HG02571 (cell line): ENCODE measurements at regions not wholly inside any gene's neighbourhood (a gene's known extent, or its start where the extent isn't known, plus 50 kb on each side); places are given as distances from the start of the nearest gene placed in this dataset.
"Not testable (repeated sequence)": the region's sequence is repeated elsewhere in the genome, so short reads cannot be mapped to it uniquely, and the experiment has no call there.

ENCODE experiments used
- ATAC-seq: cut with Tn5 transposase; IDR thresholded peaks from one replicate; pipeline ENCODE4 v1.9.1; 2021; ENCODE audit warnings: mild to moderate bottlenecking, moderate library complexity; ENCODE audit not compliant: unreplicated experiment

DNA sequence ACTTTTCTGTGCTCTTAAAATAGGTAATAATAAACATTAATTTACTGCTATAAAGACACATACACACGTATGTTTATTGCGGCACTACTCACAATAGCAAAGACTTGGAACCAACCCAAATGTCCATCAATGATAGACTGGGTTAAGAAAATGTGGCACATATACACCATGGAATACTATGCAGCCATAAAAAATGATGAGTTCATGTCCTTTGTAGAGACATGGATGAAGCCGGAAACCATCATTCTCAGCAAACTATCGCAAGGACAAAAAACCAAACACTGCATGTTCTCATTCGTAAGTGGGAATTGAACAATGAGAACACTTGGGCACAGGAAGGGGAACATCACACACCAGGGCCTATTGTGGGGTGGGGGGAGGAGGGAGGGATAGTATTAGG, 97.4 kb upstream of the NR5A2 start:
- ATAC-seq, result not testable (repeated sequence)

DNA sequence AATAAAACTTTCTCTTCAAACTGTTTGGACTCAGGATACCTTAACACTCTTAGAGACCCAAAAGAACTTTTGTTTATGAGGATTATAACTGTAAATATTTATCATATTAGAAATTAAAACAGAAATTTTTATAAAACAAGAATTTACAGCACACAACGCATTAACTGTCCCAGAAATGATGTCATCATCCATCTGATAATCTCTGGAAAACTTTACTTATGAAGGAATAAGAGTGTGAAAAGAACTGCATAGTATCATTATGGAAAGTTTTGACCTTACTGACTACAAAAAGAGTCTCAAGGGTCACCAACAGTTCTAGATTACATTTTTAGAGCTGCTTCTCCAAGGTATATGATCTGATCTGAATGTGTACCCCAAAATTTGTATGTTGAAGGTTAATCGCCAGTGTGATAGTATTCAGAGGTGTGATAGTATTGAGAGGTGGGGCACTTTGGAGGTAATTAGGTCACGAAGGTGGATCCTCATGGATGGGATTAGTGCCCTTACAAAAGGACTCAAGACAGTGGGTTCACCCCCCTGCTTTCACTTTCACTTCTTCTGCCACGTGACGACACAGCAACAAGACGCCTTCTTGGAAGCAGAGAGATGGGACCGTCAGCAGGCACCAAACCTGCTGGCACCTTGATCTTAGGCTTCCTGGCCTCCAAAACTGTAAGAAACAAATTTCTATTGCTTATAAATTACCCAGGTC, 95.7 kb upstream of the NR5A2 start:
- no peak for ATAC-seq

GRCh38 chr1:199932462-199932861, 95.0 kb upstream of the NR5A2 start:
- ATAC-seq, result no peak

GRCh38 chr1:199936441-199936840, 91.1 kb upstream of the NR5A2 start:
- ATAC-seq, result no peak

DNA sequence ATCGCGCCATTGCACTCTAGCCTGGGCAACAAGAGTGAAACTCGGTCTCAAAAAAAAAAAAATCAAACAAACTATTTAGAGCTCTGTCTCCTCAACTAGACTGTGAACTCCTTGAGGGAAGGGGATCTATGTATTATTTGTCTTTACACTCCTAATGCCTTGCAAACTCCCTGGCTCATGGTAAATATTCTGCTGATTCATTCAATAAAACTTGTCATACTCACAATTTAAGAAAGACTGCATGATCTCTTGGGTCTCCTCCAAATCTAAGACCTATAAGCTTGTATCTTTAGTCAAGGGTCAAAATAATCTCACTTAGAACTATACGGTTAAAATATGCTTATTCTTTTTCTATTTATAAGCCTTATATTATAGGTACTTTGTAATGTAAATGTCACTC, 90.3 kb upstream of the NR5A2 start:
- no peak for ATAC-seq

DNA sequence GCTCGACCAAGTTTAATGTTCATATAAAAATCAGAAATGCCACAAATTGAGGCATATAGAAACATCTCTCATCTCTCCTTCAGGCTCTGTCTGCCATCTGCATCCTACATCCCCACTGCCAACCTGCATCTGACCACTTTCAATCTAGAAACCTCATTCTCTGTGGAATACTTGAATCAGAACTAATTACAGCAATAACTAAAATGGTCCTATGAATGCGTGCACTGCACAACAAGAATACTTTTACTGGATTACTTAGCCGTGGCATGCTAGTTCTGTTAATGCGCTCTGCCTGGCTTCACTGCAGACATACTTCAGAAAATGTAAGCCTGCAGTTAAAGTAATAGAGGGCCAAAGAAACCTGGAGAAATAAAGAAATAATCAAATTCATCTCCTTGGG, 89.8 kb upstream of the NR5A2 start:
- no peak for ATAC-seq

GRCh38 chr1:199944986-199945385, 82.5 kb upstream of the NR5A2 start:
- ATAC-seq, result no peak

DNA sequence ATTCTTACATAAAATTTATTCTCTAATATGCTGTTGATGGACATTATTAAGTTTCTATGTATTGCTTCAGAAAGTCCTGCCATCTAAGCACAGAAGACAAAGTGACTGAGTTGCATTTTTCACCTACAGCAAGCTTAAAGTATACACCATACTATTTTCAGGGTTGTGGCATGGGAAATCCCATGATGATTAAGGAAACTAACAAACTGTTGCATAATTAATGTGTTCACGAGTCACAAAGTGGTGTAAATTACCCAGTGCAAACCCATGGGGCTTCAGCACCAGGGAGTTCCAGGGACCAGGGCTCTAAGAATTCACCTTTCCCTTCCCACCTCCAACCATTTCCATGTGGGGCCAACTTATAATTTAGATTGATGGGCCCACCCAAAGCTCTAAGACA, 81.9 kb upstream of the NR5A2 start:
- no peak for ATAC-seq

DNA sequence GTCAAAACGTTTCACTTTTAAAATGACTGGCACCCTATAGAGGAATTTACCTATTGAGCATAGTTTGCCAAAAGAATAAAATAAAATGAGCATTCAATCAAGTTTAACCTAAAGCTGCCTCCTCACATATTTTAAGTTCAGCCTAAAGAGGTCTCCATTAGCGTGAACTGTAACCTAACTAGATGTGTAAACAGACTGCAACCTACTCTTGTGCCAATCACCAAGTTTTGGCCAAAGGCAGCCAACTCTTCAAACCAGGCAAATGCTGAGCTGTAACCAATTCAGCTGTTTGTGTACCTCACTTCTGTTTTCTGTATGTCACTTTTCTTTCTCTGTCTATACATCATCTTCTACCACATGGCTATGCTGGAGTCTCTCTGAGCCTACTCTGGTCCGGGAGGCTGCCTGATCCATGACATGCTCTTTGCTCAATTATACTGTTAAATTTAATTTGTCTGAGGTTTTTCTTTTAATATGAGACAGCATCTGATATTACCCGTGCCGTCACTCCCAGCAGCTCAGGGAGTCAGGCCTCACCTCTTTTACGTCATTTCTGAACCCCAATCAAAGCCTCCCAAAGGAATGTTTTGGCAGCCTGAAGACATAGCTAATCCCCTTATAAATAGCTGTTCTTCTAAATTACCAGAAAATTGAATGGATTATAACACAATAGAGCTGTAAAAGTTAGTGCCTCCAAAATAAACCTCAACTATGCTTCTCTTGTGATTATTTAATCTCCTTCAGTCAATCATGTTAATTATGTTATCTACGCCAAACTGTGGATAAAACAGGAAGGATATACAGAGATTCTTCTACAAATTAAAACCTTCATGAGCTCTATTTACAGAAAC, 81.0 kb upstream of the NR5A2 start:
- no peak for ATAC-seq

- no peak for ATAC-seq
Measured at GRCh38 chr1:199948587-199949280, 78.8 kb upstream of the NR5A2 start.

- not testable (repeated sequence) for ATAC-seq
Measured at GRCh38 chr1:199951005-199951404, 76.5 kb upstream of the NR5A2 start.

DNA sequence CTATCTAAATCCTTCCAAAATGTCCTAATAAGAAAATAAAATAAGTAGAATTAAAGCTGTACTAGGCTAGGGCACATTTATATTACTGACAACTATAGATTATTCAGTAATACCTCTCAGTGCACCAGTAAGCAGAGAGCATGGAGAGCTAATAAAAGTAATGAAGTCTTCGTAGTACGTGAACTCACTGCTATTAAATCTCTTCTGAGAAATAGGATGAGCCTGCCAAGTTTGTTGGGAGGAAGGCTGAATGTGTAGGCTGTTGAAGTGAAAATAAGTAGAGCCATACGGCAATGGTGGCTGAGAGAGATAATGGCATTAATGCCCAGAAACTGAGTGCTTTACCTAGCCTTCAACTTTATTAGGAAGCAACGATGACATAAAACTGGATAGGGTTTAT, 73.9 kb upstream of the NR5A2 start:
- ATAC-seq, result no peak

- ATAC-seq, result no peak
Measured at GRCh38 chr1:199954699-199955098, 72.8 kb upstream of the NR5A2 start.

- ATAC-seq, result no peak
Measured at GRCh38 chr1:199955235-199955634, 72.3 kb upstream of the NR5A2 start.

- ATAC-seq, result no peak
Measured at GRCh38 chr1:199956005-199956404, 71.5 kb upstream of the NR5A2 start.

GRCh38 chr1:199959033-199959774, 68.3 kb upstream of the NR5A2 start:
- no peak for ATAC-seq

DNA sequence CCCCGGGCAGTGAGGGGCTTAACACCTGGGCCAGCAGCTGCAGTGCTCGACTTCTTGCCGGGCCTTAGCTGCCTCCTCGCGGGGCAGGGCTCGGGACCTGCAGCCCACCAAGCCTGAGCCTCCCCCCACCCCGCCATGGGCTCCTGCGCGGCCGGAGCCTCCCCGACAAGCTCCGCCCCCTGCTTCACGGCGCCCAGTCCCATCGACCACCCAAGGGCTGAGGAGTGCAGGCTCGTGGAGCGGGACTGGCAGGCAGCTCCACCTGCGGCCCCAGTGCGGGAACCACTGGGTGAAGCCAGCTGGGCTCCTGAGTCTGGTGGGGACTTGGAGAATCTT, 67.8 kb upstream of the NR5A2 start:
- no peak for ATAC-seq

GRCh38 chr1:199970125-199970524, 57.4 kb upstream of the NR5A2 start:
- ATAC-seq, result no peak

GRCh38 chr1:199976496-199977144, 50.9 kb upstream of the NR5A2 start:
- ATAC-seq, result no peak
